ENCODE measurements at regions not wholly inside any gene's neighbourhood (a gene's known extent, or its start where the extent isn't known, plus 50 kb on each side); places are given as distances from the start of the nearest gene placed in this dataset.

DNA sequence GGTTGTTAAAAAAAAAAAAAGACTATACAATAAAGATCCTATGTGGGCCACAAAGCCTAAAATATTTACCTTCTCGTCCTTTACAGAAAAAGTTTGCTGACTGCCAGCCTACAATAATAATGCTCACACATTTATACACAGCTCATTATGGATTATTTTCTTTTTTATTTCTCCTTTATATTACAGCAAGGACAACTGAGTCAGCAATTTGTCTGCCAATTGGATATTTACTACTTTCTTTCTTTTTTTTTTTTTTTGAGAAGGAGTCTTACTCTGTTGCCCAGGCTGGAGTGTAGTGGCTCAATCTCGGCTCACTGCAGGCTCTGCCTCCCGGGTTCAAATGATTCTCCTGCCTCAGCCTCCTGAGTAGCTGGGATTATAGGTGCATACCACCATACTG lies 142.2 kb downstream of the EBLN2 start:
- intact Hi-C loops (cut with DNase I; ENCODE audit: low total_unique reads): no loop called here
- Histone ChIP-seq H3K9me3 (no peaks in the 10 kb centered on the region), H3K4me1 (no peaks in the 10 kb centered on the region), H3K27ac (no peak overlapping the region), H3K27me3 (no peaks in the 10 kb centered on the region), H3K36me3 (no peaks in the 10 kb centered on the region), H3K4me3 (no peak overlapping the region)
- TF ChIP-seq, protein P1, sequence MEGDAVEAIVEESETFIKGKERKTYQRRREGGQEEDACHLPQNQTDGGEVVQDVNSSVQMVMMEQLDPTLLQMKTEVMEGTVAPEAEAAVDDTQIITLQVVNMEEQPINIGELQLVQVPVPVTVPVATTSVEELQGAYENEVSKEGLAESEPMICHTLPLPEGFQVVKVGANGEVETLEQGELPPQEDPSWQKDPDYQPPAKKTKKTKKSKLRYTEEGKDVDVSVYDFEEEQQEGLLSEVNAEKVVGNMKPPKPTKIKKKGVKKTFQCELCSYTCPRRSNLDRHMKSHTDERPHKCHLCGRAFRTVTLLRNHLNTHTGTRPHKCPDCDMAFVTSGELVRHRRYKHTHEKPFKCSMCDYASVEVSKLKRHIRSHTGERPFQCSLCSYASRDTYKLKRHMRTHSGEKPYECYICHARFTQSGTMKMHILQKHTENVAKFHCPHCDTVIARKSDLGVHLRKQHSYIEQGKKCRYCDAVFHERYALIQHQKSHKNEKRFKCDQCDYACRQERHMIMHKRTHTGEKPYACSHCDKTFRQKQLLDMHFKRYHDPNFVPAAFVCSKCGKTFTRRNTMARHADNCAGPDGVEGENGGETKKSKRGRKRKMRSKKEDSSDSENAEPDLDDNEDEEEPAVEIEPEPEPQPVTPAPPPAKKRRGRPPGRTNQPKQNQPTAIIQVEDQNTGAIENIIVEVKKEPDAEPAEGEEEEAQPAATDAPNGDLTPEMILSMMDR (IDR thresholded peaks at IDR 0.05): no peak
- TF ChIP-seq POLR2A (IDR thresholded peaks at IDR 0.05) (no peak), POLR2AphosphoS5 (IDR thresholded peaks at IDR 0.05) (no peak)
- no peak for DNase-seq (ENCODE audit: low spot score in 2 of 2)

DNA sequence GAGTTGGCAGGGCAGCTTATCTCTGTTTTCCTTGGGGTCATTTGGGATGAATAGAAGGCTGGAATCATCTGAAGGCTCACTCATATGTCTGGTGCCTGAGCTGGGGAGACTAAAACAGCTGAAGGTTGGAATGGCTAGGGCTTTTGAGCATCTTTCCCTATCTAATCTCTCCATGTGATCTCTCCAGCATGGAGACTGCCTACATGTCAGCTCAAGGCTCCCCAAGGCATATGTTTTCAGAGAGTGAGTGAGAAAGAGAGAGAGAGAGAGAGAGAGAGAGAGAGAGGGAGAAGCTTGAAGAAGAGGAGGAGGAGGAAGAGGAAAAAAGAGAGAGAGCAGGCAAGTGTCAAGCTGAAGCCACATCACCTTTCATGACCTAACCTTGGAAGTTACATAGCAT lies 143.4 kb downstream of the EBLN2 start:
- TF ChIP-seq POLR2A (IDR thresholded peaks at IDR 0.05): no peak
- TF ChIP-seq, protein P1 (IDR thresholded peaks at IDR 0.05): no peak
- no peak for TF ChIP-seq POLR2AphosphoS5 (IDR thresholded peaks at IDR 0.05)
- Histone ChIP-seq H3K4me3 (no peak overlapping the region), H3K27me3 (no peaks in the 10 kb centered on the region), H3K27ac (no peak overlapping the region), H3K36me3 (no peaks in the 10 kb centered on the region), H3K9me3 (no peaks in the 10 kb centered on the region), H3K4me1 (no peaks in the 10 kb centered on the region)
- intact Hi-C loops (cut with DNase I; ENCODE audit: low total_unique reads): no loop called here
- no peak for DNase-seq (ENCODE audit: low spot score in 2 of 2)

DNA sequence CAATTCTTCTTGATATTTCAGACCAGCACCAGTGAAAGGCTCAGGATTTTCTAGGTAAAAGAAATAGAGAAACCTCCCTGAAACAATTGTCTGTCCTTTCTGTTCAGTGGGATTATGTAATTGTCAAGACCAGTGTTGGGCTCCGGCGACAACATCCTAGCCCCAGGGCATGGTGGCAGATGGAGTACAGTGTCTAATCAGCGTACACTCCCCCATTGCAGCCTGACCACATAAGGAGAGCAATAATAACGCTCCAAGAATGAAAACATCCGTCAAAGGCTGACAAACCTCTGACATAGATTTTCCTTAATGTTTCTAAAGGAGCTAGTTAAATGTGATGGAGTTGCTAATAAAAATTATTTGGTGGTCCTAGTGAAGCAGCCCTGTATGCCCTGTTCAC lies 144.6 kb downstream of the EBLN2 start:
- Histone ChIP-seq H3K27me3 (no peaks in the 10 kb centered on the region), H3K27ac (no peak overlapping the region), H3K36me3 (no peaks in the 10 kb centered on the region), H3K4me1 (no peaks in the 10 kb centered on the region), H3K4me3 (no peak overlapping the region), H3K9me3 (no peaks in the 10 kb centered on the region)
- no peak for DNase-seq (ENCODE audit: low spot score in 2 of 2)
- TF ChIP-seq, protein P1 (IDR thresholded peaks at IDR 0.05): no peak
- TF ChIP-seq POLR2A (IDR thresholded peaks at IDR 0.05): no peak
- no peak for TF ChIP-seq POLR2AphosphoS5 (IDR thresholded peaks at IDR 0.05)
- intact Hi-C loops (cut with DNase I; ENCODE audit: low total_unique reads): no loop called here

DNA sequence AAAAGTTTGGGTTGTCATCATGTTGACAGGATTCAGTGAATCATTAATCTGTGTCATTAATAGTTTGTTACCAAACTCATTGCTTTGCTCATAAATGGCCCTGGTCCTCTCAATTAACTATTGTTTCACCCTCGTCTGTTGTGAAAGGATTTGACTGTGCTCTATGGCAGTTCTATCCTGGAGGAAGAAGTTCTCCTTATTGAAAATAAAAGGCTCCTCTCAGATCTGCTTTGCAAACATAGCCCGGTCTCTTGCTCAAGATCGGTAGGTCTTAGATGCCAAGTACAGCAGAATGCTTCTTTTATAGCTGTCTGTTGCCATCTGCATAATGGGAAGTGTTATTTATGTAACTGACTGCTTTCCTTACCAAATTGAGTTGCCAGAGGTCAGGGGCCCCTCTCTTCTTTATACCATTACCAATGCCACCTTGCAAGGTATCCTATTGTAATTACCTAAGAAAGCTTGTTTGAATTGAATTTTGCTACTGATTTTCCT lies 146.5 kb downstream of the EBLN2 start:
- TF ChIP-seq, protein P1 (IDR thresholded peaks at IDR 0.05): no peak
- TF ChIP-seq POLR2A (IDR thresholded peaks at IDR 0.05): no peak

DNA sequence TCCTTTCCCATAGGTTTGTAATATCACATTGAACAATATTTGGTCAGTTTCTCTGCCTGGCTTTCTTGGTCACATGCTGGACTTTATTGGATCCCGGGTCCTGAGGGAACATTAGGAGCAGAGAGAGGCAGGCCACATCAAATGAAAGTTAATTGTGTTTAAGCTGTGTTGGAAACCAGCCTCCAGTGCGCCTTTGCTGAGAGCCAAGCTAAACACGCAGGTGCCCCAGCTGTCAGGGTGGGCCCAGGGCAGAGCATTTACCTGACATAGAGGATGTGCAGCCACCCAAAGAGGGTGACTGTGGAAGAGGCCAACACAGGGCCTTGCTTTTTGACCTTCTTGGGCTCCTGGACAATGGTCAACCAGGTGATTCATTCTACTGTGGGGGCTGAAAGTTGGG lies 149.3 kb downstream of the EBLN2 start:
- Histone ChIP-seq H3K27me3 (no peaks in the 10 kb centered on the region), H3K4me3 (no peak overlapping the region), H3K27ac (no peak overlapping the region), H3K4me1 (no peaks in the 10 kb centered on the region), H3K9me3 (no peaks in the 10 kb centered on the region), H3K36me3 (no peaks in the 10 kb centered on the region)
- TF ChIP-seq POLR2AphosphoS5 (IDR thresholded peaks at IDR 0.05) (no peak), POLR2A (IDR thresholded peaks at IDR 0.05) (no peak)
- TF ChIP-seq, protein P1 (IDR thresholded peaks at IDR 0.05): no peak
- intact Hi-C loops (cut with DNase I; ENCODE audit: low total_unique reads): no loop called here
- no peak for DNase-seq (ENCODE audit: low spot score in 2 of 2)

More for the DNA sequence above, 146.5 kb downstream of the EBLN2 start:
- Histone ChIP-seq H3K36me3 (no peaks in the 10 kb centered on the region), H3K27ac (no peak overlapping the region), H3K4me1 (no peaks in the 10 kb centered on the region), H3K27me3 (no peaks in the 10 kb centered on the region), H3K4me3 (no peak overlapping the region), H3K9me3 (no peaks in the 10 kb centered on the region)
- no peak for DNase-seq (ENCODE audit: low spot score in 2 of 2)
- intact Hi-C loops (cut with DNase I; ENCODE audit: low total_unique reads): no loop called here

All from breast epithelium (tissue), 4 donors.